GM18502 (cell line): ENCODE measurements at regions not wholly inside any gene's neighbourhood (a gene's known extent, or its start where the extent isn't known, plus 50 kb on each side); places are given as distances from the start of the nearest gene placed in this dataset.
"Not testable (repeated sequence)": the region's sequence is repeated elsewhere in the genome, so short reads cannot be mapped to it uniquely, and the experiment has no call there.

ENCODE experiments used
- ATAC-seq: cut with Tn5 transposase; IDR thresholded peaks from one replicate; pipeline ENCODE4 v1.9.1; 2021; ENCODE audit warnings: mild to moderate bottlenecking; ENCODE audit not compliant: unreplicated experiment, poor library complexity

DNA sequence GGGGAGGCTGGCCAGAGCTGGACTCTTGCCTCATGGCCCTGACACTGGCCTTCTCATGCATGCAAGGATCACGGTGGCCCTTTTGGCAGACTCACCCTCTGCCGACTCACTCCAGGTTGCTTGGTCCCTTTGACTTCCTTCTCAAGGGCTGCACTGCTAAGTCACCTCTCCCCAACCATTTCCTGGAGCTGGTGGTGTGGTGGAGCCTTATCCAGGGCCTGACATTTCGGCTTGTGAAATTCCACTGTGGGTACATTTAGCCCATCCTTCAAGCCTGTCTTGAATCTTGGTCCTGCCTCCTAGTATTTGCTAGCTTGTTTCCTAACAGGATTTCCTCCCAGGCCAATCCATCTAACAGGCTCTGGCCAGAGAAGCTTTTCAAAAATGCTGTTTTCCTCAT lies 52.6 kb upstream of the JUN start:
- no peak for ATAC-seq

DNA sequence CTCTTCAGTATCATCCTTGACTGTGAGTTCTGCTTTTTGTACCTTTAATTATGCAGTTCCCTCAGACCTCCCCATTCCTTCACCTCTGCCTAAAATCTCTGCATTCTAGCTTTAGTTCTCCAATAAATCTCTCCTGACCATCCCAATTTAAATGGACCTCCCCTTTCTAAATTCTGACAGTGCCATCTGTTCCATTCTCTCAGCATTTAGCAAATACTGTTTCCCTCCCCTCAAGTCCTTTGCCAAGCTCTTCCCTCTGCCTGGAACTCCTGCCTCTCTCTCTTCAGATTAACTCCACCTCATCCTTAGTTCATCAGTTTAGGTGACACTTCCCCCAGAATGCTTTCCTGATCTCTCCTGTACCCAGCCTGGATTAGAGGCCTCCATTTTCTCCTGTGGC lies 54.0 kb upstream of the JUN start:
- ATAC-seq, result no peak

DNA sequence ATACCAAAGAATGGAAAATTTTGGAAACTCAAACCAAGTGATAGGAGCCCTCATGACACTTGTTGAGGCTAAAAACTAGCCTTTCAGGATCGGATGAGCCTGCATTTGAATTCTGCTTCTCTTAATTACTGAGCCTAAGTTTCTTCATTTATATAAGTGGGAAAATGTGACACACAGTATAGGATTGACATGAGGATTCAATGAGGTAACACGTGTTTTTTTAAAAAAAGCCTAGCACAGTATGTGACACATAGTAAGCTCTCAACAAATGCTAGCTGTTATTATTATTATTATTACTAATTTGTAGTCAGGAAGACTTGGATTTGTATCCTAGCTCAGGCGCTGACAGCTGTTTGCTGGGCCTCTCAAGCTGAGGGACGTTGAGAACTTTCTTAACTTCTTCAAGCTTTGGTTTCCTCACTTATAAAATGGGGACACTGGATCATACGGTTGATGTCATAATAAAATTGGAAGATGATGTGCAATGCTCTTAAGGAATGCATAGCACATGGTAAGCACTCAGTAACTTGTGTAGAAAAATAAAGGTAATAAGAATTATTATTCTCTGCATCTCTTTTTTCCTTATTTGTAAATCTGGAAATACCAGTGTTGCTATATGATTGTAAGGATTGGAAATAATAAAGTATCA lies 55.4 kb upstream of the JUN start:
- ATAC-seq, result no peak

DNA sequence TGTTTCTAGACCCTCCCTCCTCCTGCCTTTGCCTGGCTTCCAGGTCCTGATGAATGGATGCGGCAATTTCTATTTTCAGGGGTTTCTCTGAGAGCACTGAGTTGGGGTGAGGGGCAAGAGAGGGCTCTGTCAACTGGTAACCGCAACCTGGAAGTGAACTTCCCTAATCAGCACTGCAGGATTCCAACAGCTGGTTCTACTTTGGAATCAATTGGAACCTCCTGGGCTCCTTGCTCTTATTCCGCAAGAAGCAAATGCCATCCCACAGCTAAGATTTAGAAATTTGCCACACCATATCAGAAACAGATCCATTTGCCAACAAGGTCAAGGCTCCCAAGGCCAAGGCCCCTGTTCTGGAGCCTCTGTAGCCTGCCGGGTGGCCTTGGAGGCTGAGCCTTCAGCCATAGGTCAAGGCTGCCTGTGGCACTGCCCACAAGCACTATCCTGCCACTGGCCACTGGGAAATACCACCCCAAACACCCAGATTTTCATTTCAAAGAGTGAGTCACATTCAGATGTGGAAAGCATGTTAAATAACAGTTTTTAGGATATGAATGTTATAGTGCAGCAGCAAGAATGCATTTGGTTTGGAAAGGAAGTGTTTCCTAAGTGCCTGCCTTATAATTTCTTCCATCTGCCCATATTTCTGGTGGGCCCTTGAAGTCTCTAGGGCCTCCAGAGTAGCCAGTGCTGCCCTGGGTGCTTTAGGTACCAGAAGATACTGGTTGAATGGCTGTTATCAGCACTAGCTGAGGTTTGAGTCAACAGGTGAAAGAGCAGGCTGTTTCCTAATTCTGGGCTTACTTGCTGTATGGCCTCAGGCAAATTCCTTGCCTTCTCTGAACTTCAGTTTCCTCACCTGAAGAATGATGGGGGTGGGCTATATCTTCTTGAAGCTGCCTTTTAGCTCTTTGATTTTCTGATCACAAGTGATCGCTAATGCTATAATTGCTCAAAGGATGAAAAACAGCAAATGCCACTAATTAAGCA lies 56.3 kb upstream of the JUN start:
- no peak for ATAC-seq

DNA sequence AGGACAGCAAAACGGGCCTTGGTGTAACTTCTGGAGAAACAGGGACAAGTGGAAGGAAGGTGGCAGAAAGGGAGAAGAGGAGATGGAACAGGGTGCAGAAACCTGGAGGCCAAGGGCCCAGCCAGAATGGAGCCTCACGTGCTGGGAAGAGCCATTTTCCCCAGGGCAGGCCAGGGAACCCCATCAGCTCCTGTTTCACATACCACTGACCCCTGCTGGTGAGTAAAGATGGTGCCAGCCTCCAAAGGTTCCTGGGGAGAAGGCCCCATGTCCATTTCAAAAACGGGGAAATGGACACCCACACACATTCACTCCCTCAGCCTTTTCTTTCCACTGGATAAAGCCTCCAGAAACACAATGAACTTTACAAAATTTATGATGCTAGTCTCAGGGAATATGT lies 57.6 kb upstream of the JUN start:
- no peak for ATAC-seq

DNA sequence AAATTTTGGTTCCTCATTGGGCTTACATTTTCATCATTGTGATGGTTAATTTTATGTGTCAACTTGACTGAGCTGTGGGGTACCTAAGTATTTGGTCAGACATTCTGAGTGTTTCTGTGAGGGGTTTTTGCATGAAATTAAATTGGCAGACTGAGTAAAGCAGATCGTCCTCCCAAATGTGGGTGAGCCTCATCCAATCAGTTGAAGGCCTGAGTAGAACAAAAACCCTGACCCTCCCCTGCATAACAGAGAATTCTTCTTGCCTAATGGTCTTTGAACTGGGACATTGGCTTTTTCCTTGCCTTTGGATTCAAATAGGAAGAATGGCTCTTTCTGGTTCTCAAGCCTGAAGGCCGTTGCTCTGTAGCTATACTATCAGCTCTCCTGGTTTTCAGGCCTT lies 59.1 kb upstream of the JUN start:
- no peak for ATAC-seq

DNA sequence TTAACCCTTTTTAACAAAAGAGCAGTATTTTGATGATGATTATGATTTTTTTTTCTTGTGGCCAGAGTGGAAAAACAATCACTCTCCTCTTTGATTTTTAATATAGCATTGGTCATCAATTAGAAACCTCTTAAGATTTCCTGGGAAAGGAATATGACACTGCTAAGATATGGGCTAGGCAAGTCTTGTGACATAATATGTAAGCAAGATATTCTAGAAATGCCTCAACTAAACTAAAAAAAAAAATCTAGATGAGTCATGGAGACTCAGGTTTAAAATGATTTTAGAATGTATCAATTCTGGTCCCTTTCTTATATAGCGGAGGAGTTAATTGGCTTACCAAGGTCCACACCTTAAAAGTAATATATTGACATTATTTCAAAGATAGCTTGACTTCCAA lies 60.3 kb upstream of the JUN start:
- ATAC-seq, result no peak

DNA sequence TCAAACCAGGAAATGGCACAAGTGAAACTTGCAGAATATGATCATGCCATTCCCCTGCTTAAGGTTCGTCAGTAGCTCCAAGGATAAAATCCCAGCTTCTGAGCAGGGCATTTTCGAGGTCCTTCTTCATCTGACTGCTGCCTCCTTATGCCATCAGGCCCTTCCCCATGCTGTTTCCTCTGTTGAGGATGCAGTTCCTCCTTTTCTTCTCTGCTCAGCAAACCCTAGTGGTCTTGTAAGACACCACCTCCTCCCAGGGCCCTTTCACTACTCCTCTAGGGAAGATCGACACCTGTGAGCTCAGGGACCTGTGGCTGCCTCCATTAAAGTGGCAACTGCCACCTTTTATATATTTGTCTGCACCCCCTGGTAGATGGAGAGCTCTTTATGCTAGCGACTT lies 62.1 kb upstream of the JUN start:
- no peak for ATAC-seq

DNA sequence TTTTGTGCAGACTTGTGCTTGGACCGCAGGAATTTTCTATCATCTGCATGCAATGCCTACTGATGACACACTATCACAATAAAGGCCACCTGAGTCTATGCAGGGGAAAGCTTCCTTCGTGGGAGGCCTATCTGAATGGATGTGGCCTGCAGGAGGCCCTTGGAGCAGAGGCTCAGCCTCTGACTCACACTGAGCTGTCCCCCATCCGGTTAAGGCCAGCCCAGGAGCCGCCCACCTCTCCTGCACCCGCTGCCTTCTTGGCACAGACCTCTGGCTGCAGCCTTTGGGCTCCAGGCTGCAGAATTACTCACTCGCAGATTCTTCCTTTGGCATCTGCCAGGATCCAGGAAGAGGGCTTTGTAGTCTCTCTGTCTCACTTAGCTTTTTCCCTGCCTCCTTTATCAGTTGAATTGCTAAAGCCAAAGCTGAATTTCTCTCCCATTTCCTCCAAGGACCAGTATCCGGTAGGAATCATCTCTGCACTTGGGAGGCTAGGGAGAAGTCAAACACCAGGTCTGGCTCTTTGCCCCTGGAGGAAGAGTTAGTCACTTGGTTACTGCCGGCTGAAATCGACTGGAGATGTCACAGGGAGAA lies 65.1 kb upstream of the JUN start:
- ATAC-seq, result no peak

DNA sequence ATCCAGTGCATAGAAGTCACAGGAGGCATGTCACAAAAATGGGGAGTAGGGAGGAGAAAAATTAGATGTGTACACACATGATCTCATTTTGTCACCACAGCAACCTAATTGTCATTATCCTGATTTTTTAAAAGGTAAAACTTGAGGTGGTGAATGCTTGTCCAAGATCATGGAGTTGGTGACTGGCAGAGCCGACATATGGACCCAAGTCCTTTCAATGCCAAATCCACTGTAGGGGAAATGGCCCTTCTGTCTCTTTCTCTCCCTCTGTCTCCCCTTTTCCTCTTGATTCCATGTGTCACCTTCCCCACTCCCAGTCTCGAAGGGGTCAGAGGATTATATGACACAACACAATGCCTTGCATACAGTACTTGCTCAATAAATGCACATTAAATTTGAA lies 65.7 kb upstream of the JUN start:
- no peak for ATAC-seq

DNA sequence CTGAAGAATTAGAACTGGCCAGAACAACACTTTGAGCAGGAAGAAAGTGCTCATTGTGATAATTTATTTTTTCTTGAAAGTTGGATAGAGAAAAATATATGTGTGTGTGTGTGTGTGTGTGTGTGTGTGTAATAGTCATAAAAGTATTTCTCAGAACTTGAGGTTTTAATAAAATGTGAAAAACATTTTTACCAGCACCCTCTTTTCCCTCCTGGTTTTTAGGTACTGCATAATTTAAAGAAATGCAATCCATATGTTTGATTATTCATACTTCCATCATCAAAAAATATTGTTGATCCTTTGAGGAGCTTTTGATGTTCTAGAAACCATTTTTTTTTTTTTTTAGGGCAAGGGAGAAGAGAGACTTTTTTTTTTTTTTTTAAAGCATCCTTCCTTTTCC lies 66.8 kb upstream of the JUN start:
- ATAC-seq, result no peak

DNA sequence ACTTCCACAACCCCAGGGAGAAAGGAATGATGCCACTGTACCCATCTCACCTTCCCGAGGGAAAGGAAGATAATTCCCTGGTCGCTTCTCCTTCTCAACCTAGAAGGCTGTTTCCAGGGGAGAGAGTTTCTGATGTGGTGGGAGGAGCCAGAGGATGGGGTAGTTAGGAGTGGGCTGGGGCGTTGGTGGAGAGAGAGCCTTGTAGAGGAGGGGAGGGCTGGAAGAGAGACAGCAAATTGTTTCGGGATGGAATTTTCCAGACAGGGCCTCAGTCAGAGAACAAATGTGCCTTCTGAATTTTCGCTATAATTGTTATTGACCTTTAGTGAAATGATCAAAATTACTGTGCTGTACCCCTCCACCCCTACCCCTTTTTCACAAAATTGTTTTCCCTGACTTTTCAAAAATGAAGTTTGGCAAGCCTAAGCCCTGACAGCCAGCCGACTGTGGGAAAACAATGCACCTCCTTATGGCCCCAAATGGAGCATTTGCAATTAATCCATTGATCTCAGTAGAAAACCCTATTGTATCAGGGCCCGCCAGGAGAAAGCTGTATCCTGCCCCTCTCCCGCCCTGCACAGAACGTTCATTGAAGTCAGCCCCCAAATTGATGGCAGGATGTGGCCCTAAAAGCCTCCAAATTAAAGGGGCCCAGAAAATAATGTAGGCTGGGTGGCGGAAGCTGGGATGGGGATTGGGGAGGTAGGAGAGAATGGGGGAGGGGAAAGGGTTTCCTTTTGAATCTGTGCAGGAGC lies 69.1 kb upstream of the JUN start:
- no peak for ATAC-seq

DNA sequence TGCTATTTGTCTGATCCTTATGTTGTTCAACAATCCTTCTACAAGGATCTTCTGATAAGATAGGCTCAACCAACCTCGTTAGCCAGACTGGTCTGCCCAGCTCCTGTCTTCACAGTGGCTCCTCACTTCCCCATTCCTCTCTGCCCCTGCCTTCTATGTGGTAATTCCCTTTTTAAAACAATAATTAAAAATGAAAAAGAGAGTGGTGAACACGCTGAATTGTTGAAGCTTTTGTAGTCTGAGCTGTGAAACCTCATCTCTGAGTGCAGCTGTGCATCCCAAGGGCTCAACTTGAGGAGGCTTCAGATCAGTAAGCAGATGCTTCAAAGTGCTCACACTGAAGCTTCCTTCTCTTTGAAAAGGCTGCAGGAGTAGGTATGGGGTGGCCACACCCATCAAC lies 70.7 kb upstream of the JUN start:
- peak; percentile 34 for ATAC-seq

DNA sequence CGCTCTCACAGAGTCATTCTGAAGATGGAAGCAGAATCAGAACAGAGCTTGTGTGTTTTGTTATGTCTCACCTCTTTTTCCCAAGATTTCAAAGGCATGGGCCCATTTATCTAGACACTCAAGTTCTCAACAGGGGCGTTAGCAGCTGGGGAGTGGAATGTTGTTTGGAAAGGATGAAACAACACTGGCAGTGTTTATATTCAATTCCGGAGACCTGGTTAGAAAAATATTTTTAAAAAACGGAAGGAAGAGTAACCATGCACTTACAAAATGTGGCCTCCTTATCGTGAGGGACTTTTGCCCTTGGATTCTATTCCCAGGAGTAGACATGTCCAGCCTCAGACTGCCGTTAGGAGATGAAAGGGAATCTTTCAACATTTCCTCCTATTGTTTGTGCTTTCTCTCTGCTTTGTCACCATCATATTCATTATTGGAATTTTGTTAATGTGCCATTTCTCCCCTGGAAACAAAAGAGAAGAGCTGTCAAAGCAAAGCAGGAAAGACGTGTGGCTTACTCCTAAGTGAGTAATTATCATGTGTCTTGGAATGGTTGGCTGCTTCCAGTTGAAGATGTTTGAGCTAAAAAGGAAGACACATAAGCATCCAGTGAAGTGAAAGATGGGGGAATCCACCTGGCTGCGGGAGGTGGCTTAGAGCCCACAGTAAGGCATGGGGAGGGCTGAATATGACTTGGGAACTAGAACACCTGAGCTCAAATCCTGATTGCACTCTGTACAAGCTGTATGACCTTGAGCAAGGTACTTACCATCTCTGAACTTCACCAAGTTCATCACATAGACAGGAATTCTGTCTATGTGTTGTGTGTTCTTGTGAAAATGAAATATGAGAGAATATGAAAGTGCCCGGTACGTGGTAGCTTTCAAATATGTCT lies 71.7 kb upstream of the JUN start:
- ATAC-seq, result no peak

DNA sequence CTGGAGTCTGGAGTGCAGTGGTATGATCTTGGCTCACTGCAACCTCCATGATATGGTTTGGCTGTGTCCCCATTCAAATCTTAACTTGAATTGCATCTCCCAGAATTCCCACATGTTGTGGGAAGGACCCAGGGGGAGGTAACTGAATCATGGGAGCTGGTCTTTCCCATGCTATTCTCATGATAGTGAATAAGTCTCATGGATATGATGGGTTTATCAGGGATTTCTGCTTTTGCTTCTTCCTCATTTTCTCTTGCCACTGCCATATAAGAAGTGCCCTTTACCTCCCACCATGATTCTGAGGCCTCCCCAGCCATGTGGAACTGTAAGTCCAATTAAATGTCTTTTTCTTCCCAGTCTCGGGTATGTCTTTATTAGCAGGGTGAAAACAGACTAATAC lies 72.4 kb upstream of the JUN start:
- not testable (repeated sequence) for ATAC-seq

DNA sequence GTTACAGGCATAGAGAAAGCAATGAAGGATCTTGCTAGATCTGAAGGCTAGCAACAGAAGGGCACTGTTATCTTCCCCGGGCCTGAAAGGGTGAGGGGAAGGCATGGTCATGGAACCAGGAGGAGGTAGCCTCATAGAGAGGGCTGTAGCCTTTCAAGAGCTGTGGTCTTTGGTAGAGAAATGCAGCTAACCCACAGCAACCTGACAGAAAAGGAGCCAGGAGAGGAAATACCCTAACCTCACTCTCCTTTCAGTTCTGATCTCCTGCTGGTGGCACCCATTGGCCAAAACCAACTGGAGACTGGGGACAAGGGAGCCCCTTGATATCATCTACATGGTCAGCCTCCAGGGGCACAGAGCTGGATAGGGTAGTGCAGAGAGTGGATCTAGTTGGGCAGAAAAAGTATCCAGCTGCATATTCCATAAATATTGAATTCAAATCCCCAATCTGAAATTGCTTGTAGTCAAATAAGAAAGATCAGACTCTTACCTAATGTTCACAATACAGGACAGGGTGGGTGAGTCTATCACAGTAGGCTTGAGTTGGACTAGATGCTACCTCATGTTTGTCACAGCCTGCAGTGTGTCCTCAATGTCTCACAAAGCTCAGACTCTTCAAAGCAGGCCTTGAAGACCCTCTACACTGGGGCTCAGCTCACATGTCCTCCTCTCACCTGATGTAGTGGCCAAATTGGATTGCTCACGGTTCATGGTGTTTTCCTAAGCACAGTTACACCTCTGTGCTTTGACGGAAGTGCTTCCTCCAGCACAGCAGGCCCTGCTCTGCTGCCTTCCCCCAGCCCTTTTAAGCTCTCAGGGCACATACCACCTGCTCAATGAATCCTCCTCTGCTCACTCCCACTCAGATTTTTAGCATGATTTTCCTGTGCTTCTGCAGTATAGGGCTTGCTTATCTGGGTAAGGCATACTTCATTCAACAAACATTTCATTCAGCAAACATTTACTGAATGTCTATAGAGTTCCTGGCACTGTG lies 74.1 kb upstream of the JUN start:
- ATAC-seq, result peak; percentile 84

DNA sequence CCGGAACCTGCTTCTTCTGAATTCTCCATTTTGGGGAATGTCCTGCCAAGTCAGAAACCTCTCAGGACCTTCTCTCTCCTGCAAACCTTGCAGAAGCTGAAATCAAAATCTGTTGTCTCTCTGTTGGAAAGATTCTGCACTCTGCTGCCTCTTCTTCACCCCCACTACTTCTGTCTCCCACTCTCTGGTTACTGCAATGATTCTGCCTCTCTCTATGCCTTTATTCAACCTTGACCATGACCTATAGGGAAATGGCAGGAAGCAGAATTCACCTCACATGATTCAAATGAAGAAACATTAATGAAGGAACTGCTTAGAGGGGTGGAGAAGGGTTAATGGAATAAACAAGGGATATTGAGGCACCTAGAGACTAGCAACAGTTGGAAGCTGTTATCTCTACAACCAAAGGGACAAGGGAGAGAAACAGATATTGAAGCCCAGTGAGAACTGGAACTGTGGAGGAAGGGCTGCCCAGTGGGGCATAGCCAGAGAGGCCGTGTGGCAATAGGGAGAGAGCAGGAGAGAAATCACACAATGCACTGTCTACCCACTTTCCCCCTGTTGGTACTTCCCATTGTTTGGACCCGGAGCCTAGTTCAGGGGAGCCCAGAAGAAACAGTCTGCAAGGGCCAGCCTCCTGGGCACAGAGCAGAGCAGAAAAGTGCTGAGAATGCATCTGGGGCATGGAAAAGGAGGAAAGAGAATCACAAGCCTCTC lies 76.1 kb upstream of the JUN start:
- ATAC-seq, result no peak

DNA sequence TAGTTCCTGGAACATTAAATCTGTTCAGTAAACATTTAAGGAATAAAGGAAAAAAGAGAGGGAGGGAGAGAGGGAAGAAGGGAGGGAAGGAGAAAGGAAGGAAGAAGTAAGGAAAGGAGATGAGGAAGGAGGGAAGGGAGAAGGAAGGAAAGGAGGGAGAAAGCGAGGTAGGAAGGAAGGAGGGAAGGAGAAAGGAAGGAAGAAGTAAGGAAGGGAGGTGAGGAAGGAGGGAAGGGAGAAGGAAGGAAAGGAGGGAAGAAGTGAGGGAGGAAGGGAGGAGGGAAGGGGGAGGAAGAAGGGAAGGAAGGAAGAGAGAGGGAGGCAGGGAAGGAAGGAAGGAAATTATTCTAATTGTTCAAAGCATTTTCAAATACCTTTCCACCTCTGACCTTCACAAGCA lies 77.2 kb upstream of the JUN start:
- no peak for ATAC-seq
